GM21619 (cell line): ENCODE measurements at regions not wholly inside any gene's neighbourhood (a gene's known extent, or its start where the extent isn't known, plus 50 kb on each side); places are given as distances from the start of the nearest gene placed in this dataset.
"Not testable (repeated sequence)": the region's sequence is repeated elsewhere in the genome, so short reads cannot be mapped to it uniquely, and the experiment has no call there.

ENCODE experiments used
- ATAC-seq: cut with Tn5 transposase; IDR thresholded peaks from one replicate; pipeline ENCODE4 v1.9.1; 2021; ENCODE audit not compliant: unreplicated experiment

DNA sequence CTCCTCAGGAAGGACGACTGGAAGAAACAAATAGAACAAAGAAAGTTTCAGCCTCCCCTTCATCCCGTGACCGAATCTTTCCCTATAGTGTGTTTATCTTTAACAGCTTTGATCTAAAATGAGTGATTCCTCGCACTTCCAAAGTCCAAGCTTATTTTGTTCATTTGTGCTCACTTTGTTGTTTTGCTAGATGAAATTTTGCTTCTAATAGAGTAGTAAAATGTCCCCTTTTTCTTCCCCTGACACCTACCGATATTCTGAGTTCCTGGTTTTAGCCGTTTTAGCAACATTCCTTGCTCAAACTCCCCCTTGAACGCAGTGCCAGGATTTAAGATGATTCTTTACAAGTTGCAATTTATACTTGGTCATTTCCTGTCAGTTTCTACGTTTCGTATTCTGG is 204.2 kb downstream of the FGF9 start:
- no peak for ATAC-seq

GRCh38 chr13:21879263-21879914 is 208.5 kb downstream of the FGF9 start:
- no peak for ATAC-seq

DNA sequence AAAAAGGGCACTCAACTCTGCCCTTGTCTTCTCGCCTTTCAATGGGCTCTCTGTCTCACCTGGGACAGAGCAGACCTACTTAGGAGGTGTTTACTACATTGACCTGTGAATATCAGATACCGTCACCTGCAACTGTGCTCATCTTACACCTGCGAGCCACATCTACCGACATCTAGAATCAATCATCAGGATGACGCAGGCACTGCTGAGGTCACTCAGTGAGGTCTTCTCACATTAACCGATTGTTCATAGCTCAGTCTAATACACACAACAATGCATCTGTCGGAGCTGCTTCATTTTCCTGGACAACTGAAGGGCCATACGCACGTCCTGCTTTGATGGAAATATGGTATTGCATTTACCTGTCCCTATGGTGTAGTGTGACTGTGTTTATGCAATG is 211.9 kb downstream of the FGF9 start:
- ATAC-seq: no peak

GRCh38 chr13:21883713-21884112 is 212.8 kb downstream of the FGF9 start:
- ATAC-seq: no peak

GRCh38 chr13:21884299-21884909 is 213.5 kb downstream of the FGF9 start:
- ATAC-seq: no peak

- ATAC-seq: no peak
Observed at GRCh38 chr13:21884965-21885567, 214.2 kb downstream of the FGF9 start.

GRCh38 chr13:21885714-21886224 is 214.9 kb downstream of the FGF9 start:
- no peak for ATAC-seq

DNA sequence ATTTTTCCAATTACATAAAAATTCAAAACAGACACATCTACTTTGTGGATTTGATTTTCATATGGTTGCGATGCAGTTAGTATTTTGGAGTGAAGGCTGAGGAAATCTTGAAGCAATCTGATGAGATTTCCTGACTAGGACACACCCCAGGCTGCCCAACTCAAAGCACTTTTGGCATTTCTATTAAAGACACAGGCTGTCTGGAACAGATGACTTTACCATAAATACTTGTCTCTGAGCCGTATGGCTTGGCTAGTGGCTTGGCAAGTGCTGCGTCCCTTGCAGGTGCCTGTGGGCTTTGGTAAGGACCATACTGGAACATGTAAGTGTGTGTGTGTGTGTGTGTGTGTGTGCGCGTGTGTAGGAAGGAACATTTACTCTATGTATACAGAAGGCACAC is 218.8 kb downstream of the FGF9 start:
- ATAC-seq: no peak

DNA sequence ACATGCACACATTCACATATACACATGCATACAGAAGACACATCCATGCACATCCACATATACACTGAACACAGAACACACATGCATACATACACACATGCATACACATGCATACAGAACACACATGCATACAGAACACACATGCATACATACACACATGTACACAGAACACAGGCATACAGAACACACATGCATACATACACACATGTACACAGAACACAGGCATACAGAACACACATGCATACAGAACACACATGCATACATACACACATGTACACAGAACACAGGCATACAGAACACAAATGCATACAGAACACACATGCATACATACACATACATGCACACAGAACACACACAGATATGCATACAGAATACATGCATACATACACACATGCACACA is 219.3 kb downstream of the FGF9 start:
- ATAC-seq: not testable (repeated sequence)

- no peak for ATAC-seq
Observed at GRCh38 chr13:21894091-21894490, 223.2 kb downstream of the FGF9 start.

DNA sequence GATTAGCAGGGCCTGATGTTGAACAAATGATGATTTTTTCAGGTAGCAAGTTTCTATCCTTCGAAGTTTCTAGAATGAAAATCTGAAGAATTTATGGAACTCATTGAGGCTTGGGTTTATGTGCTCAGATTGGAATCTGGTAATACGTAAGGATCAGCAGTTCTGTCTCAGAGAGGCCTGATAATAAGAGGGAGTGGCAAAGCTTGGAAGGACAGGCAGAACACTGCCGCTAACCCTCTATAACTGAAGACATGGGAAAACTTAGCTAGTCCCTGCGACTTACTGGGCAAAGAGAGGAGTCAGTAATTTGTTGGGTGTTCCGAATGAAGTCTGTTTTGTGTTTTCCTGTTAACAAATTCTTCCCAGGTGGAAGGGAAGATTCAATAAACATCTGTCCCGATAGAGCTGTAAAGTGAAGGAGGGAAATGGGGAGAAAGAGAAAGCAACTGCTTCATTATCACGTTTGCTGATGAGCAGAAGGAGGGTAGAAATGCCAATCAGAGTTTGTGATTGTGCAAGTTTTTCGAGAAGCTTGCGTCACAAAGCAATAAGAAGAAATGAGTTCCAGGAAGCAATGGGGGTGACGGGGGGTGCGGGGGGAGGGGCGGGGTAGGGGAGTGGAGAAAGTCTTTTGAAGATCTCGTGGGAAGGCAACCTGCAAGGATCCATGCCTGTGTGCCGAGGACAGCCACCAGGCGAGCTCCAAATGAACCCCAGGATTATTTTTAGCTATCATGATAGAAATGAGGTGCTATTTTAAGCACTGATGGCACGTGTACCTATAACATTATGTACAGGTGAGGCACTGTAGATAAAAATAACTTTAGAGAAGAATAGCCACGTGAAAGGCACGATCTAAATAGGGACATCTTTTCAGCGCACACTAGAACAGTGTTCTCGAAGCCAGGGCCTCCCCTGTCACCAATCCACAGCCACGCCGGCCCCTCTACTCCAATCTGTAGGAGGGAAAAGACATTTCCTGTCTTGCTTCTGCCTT is 224.1 kb downstream of the FGF9 start:
- ATAC-seq: no peak

GRCh38 chr13:21895779-21896178 is 224.9 kb downstream of the FGF9 start:
- no peak for ATAC-seq

DNA sequence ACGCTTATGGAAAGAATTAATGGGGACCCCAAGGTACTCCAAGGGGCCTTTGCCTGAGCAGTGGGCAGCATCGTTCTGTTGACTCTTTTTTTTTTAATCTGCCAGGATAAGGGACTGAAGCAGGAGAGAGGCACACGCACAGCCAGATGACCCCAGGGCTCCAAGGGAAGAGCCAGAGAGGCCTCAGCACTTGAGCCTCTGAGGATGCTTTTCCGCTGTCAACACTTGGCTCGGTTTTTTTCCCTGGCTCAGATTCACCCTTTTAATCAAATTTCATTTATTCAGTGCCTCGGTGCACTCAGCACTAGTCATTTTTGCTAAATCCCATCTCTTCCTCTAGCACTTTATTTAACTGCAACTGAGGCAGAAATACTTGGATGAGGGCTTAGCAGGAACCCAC is 226.3 kb downstream of the FGF9 start:
- no peak for ATAC-seq

GRCh38 chr13:21898459-21898858 is 227.6 kb downstream of the FGF9 start:
- ATAC-seq: no peak

DNA sequence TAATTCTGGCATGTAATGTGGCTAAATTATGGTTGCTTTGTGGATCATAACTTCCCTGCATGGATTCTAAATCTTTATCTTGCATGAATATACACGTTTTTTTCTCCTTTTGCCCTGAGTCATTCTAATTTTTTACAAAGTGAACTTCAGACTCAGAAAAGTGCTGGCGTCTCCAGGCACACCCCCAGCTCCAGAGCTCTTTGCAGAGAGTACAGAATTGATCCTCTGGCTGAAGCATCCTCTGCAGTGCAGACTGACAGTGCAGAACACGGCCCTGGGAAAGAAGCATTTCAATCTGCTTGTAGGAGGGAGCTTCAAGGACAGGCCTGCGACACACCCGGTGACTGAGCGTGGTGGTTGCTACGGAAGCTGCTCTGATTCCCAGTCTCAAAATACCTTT is 228.1 kb downstream of the FGF9 start:
- ATAC-seq: no peak

DNA sequence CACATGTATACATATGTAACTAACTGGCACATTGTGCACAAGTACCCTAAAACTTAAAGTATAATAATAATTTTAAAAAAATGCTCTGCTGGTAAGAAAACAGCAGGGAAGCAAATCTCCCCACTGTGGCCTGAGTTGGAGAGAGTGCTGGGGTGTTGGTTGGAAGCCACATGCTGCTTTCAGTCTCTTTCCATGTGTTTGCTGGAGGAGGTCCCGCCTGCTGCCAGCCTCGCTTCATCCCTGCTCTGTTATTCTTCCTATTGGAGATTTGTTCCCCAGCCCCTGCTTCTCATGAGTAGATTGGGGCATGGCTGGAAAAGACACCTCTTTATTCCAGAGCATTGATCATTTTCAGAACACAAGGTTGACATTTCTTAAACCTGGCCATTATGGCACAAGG is 230.5 kb downstream of the FGF9 start:
- no peak for ATAC-seq

DNA sequence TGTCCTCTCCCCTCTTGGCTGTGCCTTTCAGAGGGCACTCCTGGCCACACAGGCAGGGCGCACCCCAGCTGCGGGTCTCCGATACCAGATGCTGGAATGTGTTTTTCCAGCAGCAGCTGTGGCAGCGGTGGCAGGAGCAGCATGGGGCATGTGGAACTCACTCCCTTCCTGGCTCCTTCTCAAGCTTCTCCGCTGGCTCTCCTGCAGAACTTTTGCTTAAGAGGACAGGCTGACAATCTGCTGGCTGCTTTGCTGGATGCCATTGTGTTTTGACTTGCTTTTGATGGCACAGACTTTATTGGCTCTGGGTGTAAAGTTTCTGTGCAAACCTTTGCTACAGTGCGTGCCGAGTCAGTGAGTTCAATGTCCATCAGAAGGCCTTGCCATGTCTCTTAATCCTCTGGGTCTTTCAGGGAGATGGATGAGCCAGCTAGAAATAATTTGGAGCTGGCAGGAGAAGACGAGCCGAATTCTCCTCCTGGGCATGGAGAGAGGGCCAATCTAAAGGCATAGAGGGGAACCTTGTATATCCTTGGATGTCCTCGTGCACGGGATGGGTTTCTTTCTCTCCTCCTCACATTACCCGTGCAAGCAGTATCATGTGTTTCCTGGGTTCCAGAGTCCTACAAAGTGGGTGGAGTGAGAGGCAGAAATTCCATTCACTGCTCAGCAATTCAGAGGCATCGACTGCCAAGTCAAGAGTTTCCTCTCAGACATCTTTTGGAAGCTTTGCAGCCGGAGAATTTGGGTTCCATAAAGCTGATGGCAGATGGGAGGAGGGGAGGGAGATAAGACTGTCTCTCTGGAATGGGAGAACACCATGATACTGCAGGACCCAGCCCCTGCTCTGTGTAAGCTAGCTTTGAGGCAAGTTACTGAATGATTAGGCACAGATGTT is 231.2 kb downstream of the FGF9 start:
- ATAC-seq: no peak

- ATAC-seq: no peak
Observed at GRCh38 chr13:21902709-21903098, 231.8 kb downstream of the FGF9 start.

- no peak for ATAC-seq
Observed at GRCh38 chr13:21905486-21905885, 234.6 kb downstream of the FGF9 start.

GRCh38 chr13:21909331-21909730 is 238.5 kb downstream of the FGF9 start:
- no peak for ATAC-seq
